ENCODE measurements at regions not wholly inside any gene's neighbourhood (a gene's known extent, or its start where the extent isn't known, plus 50 kb on each side); places are given as distances from the start of the nearest gene placed in this dataset.
A peak's percentile ranks its signal among the peaks of the same experiment; 100 is the strongest.

- no peaks in the 10 kb centered on the region for H3K9me3 ChIP-seq
- peak overlapping the region in 1 of 4 donors; percentile 64 for H3K27ac ChIP-seq
- TF ChIP-seq POLR2A (IDR thresholded peaks at IDR 0.05) (no peak), CTCF (IDR thresholded peaks at IDR 0.05) (peak; percentile 43 to 91 (median 84))
- H3K4me3 ChIP-seq: no peak overlapping the region
- peak in 2 of 3 donors; percentile 75 to 78 for DNase-seq
- no peaks in the 10 kb centered on the region for H3K27me3 ChIP-seq
- peaks cover 0 to 12% (median 0%) of the 10 kb centered on the region in 4 donors for H3K4me1 ChIP-seq
- H3K36me3 ChIP-seq: no peaks in the 10 kb centered on the region
Observed at GRCh38 chr17:72560303-72561247, 439.8 kb downstream of the SOX9 start.

GRCh38 chr17:72561266-72561665 lies 440.4 kb downstream of the SOX9 start:
- TF ChIP-seq POLR2A (IDR thresholded peaks at IDR 0.05) (no peak), CTCF (IDR thresholded peaks at IDR 0.05) (no peak)
- no peaks in the 10 kb centered on the region for H3K27me3 ChIP-seq
- no peaks in the 10 kb centered on the region for H3K36me3 ChIP-seq
- DNase-seq: no peak
- peaks cover 0 to 12% (median 0%) of the 10 kb centered on the region in 4 donors for H3K4me1 ChIP-seq
- H3K4me3 ChIP-seq: no peak overlapping the region
- no peaks in the 10 kb centered on the region for H3K9me3 ChIP-seq
- peak overlapping the region in 1 of 4 donors; percentile 64 for H3K27ac ChIP-seq

GRCh38 chr17:72561680-72562079 lies 440.9 kb downstream of the SOX9 start:
- H3K9me3 ChIP-seq: no peaks in the 10 kb centered on the region
- H3K4me1 ChIP-seq: peaks cover 0 to 12% (median 0%) of the 10 kb centered on the region in 4 donors
- no peaks in the 10 kb centered on the region for H3K27me3 ChIP-seq
- H3K36me3 ChIP-seq: no peaks in the 10 kb centered on the region
- no peak for DNase-seq
- TF ChIP-seq CTCF (IDR thresholded peaks at IDR 0.05) (no peak), POLR2A (IDR thresholded peaks at IDR 0.05) (no peak)
- H3K27ac ChIP-seq: no peak overlapping the region
- no peak overlapping the region for H3K4me3 ChIP-seq

- Histone ChIP-seq H3K4me1 (peaks cover 0 to 12% (median 2%) of the 10 kb centered on the region in 4 donors), H3K9me3 (no peaks in the 10 kb centered on the region), H3K27me3 (no peaks in the 10 kb centered on the region), H3K27ac (no peak overlapping the region), H3K36me3 (no peaks in the 10 kb centered on the region), H3K4me3 (no peak overlapping the region)
- TF ChIP-seq CTCF (IDR thresholded peaks at IDR 0.05): no peak
- TF ChIP-seq POLR2A (IDR thresholded peaks at IDR 0.05): no peak
- DNase-seq: no peak
Observed at GRCh38 chr17:72562615-72563188, 441.9 kb downstream of the SOX9 start.

- H3K4me3 ChIP-seq: no peak overlapping the region
- H3K36me3 ChIP-seq: no peaks in the 10 kb centered on the region
- TF ChIP-seq CTCF (IDR thresholded peaks at IDR 0.05): no peak
- TF ChIP-seq POLR2A (IDR thresholded peaks at IDR 0.05): no peak
- H3K27ac ChIP-seq: no peak overlapping the region
- no peak for DNase-seq
- H3K27me3 ChIP-seq: no peaks in the 10 kb centered on the region
- peaks cover 0 to 12% (median 2%) of the 10 kb centered on the region in 4 donors for H3K4me1 ChIP-seq
- H3K9me3 ChIP-seq: no peaks in the 10 kb centered on the region
Observed at GRCh38 chr17:72563952-72564351, 443.1 kb downstream of the SOX9 start.

All from Peyer's patch (tissue), 4 donors.